SH-SY5Y (cell line): ENCODE measurements at regions not wholly inside any gene's neighbourhood (a gene's known extent, or its start where the extent isn't known, plus 50 kb on each side); places are given as distances from the start of the nearest gene placed in this dataset.

Source experiments
- GATA2 ChIP-seq: IDR thresholded peaks from 2 replicates; pipeline ENCODE4 v1.6.1; 2011; ENCODE audit warnings: mild to moderate bottlenecking, low read depth, low read length
- GATA3 ChIP-seq: IDR thresholded peaks from 2 replicates; pipeline ENCODE4 v1.6.1; 2011; ENCODE audit warnings: low read depth, mild to moderate bottlenecking, low read length, moderate library complexity

- TF ChIP-seq GATA2 (no peak), GATA3 (no peak)
These were observed 143.6 kb downstream of the CD47 start for GRCh38 chr3:107947203-107947602.
